HG03060 (cell line): ENCODE measurements at regions not wholly inside any gene's neighbourhood (a gene's known extent, or its start where the extent isn't known, plus 50 kb on each side); places are given as distances from the start of the nearest gene placed in this dataset.

Experiments used
- ATAC-seq: cut with Tn5 transposase; IDR thresholded peaks from one replicate; pipeline ENCODE4 v1.9.1; 2021; ENCODE audit warnings: low read depth, moderate number of reproducible peaks; ENCODE audit not compliant: unreplicated experiment

GRCh38 chr11:130786586-130786985 is 129.7 kb downstream of the SNX19 start:
- ATAC-seq = no peak

GRCh38 chr11:130787092-130787616 is 129.1 kb downstream of the SNX19 start:
- ATAC-seq = no peak

GRCh38 chr11:130787973-130788570 is 128.2 kb downstream of the SNX19 start:
- ATAC-seq = no peak

- ATAC-seq = no peak
These were observed 127.1 kb downstream of the SNX19 start for GRCh38 chr11:130789056-130789640.

GRCh38 chr11:130790689-130791088 is 125.6 kb downstream of the SNX19 start:
- ATAC-seq = no peak

- ATAC-seq = no peak
These were observed 123.5 kb downstream of the SNX19 start for GRCh38 chr11:130792772-130793171.

GRCh38 chr11:130796828-130797227 is 119.5 kb downstream of the SNX19 start:
- no peak for ATAC-seq

GRCh38 chr11:130798280-130798679 is 118.0 kb downstream of the SNX19 start:
- no peak for ATAC-seq

GRCh38 chr11:130798801-130799200 is 117.5 kb downstream of the SNX19 start:
- ATAC-seq = no peak

- ATAC-seq = no peak
These were observed 114.8 kb downstream of the SNX19 start for GRCh38 chr11:130801333-130802122.

GRCh38 chr11:130802567-130802966 is 113.7 kb downstream of the SNX19 start:
- no peak for ATAC-seq

GRCh38 chr11:130804306-130805076 is 111.8 kb downstream of the SNX19 start:
- ATAC-seq = no peak

GRCh38 chr11:130806746-130807145 is 109.5 kb downstream of the SNX19 start:
- ATAC-seq = no peak

GRCh38 chr11:130808541-130808940 is 107.7 kb downstream of the SNX19 start:
- no peak for ATAC-seq

- no peak for ATAC-seq
These were observed 103.1 kb downstream of the SNX19 start for GRCh38 chr11:130813196-130813595.

- no peak for ATAC-seq
These were observed 102.6 kb downstream of the SNX19 start for GRCh38 chr11:130813638-130814037.

- no peak for ATAC-seq
These were observed 101.7 kb downstream of the SNX19 start for GRCh38 chr11:130814440-130815096.

- no peak for ATAC-seq
These were observed 101.0 kb downstream of the SNX19 start for GRCh38 chr11:130815097-130815802.

GRCh38 chr11:130815956-130816355 is 100.3 kb downstream of the SNX19 start:
- no peak for ATAC-seq
